ENCODE measurements at regions not wholly inside any gene's neighbourhood (a gene's known extent, or its start where the extent isn't known, plus 50 kb on each side); places are given as distances from the start of the nearest gene placed in this dataset.
"Not testable (repeated sequence)": the region's sequence is repeated elsewhere in the genome, so short reads cannot be mapped to it uniquely, and the experiment has no call there.

- DNase-seq (ENCODE audit: low spot score) = no peak
Observed at GRCh38 chr9:18036422-18037187, 437.3 kb upstream of the ADAMTSL1 start.

- no peak for DNase-seq (ENCODE audit: low spot score)
Observed at GRCh38 chr9:18037981-18038380, 436.0 kb upstream of the ADAMTSL1 start.

GRCh38 chr9:18040327-18040726 lies 433.6 kb upstream of the ADAMTSL1 start:
- DNase-seq (ENCODE audit: low spot score) = no peak

GRCh38 chr9:18043978-18044377 lies 430.0 kb upstream of the ADAMTSL1 start:
- no peak for DNase-seq (ENCODE audit: low spot score)

GRCh38 chr9:18045326-18045725 lies 428.6 kb upstream of the ADAMTSL1 start:
- DNase-seq (ENCODE audit: low spot score) = no peak

GRCh38 chr9:18046068-18046467 lies 427.9 kb upstream of the ADAMTSL1 start:
- no peak for DNase-seq (ENCODE audit: low spot score)

GRCh38 chr9:18051638-18052037 lies 422.3 kb upstream of the ADAMTSL1 start:
- no peak for DNase-seq (ENCODE audit: low spot score)

- no peak for DNase-seq (ENCODE audit: low spot score)
Observed at GRCh38 chr9:18052060-18052459, 421.9 kb upstream of the ADAMTSL1 start.

GRCh38 chr9:18056269-18056992 lies 417.5 kb upstream of the ADAMTSL1 start:
- DNase-seq (ENCODE audit: low spot score) = no peak

GRCh38 chr9:18056993-18057369 lies 417.0 kb upstream of the ADAMTSL1 start:
- no peak for DNase-seq (ENCODE audit: low spot score)

- no peak for DNase-seq (ENCODE audit: low spot score)
Observed at GRCh38 chr9:18058564-18059442, 415.1 kb upstream of the ADAMTSL1 start.

GRCh38 chr9:18059447-18059846 lies 414.5 kb upstream of the ADAMTSL1 start:
- no peak for DNase-seq (ENCODE audit: low spot score)

- no peak for DNase-seq (ENCODE audit: low spot score)
Observed at GRCh38 chr9:18060269-18060934, 413.6 kb upstream of the ADAMTSL1 start.

- no peak for DNase-seq (ENCODE audit: low spot score)
Observed at GRCh38 chr9:18061332-18061731, 412.6 kb upstream of the ADAMTSL1 start.

- no peak for DNase-seq (ENCODE audit: low spot score)
Observed at GRCh38 chr9:18061856-18062255, 412.1 kb upstream of the ADAMTSL1 start.

GRCh38 chr9:18063856-18064390 lies 410.0 kb upstream of the ADAMTSL1 start:
- no peak for DNase-seq (ENCODE audit: low spot score)

GRCh38 chr9:18066608-18067007 lies 407.3 kb upstream of the ADAMTSL1 start:
- not testable (repeated sequence) for DNase-seq (ENCODE audit: low spot score)

- no peak for DNase-seq (ENCODE audit: low spot score)
Observed at GRCh38 chr9:18067548-18068120, 406.3 kb upstream of the ADAMTSL1 start.

- no peak for DNase-seq (ENCODE audit: low spot score)
Observed at GRCh38 chr9:18068900-18069299, 405.1 kb upstream of the ADAMTSL1 start.

GRCh38 chr9:18071651-18072060 lies 402.3 kb upstream of the ADAMTSL1 start:
- DNase-seq (ENCODE audit: low spot score) = no peak

- peak; percentile 22 for DNase-seq (ENCODE audit: low spot score)
Observed at GRCh38 chr9:18073002-18073401, 401.0 kb upstream of the ADAMTSL1 start.

All from AG20443 (cell line).